MM.1S (cell line): ENCODE measurements at regions not wholly inside any gene's neighbourhood (a gene's known extent, or its start where the extent isn't known, plus 50 kb on each side); places are given as distances from the start of the nearest gene placed in this dataset.

Source experiments
- EZH2 ChIP-seq: fragments of 300-600 bp; sonication (generic); optimal IDR thresholded peaks from 2 replicates; pipeline ENCODE3; 2017; ENCODE audit warnings: low read depth, mild to moderate bottlenecking, antibody characterized with exemption, low read length, mixed read lengths
- TF ChIP-seq, protein P1 (sequence below): fragments of 300-600 bp; sonication (generic); IDR thresholded peaks from 2 replicates; pipeline ENCODE4 v1.5.1; 2016; ENCODE audit warnings: antibody characterized with exemption, low read length, mixed read lengths

DNA sequence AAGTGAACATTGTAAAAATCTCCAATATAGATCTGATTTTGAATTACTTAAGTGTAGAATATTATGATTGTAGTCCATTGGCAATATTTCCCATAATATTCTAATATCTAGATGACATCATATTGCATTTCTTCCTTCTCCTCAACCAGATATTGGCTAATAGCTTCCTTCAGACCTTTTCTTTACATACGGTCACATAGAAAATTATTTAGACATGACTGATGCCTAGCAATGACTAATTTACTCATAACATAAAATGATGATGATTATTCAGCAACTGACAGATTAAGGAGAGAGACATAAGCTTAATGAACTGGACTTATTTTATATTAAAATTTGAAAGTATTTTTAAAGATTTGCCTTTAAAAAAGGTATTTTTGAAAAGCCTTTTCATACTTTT lies 1287.6 kb downstream of the STIM2 start:
- TF ChIP-seq, protein P1, sequence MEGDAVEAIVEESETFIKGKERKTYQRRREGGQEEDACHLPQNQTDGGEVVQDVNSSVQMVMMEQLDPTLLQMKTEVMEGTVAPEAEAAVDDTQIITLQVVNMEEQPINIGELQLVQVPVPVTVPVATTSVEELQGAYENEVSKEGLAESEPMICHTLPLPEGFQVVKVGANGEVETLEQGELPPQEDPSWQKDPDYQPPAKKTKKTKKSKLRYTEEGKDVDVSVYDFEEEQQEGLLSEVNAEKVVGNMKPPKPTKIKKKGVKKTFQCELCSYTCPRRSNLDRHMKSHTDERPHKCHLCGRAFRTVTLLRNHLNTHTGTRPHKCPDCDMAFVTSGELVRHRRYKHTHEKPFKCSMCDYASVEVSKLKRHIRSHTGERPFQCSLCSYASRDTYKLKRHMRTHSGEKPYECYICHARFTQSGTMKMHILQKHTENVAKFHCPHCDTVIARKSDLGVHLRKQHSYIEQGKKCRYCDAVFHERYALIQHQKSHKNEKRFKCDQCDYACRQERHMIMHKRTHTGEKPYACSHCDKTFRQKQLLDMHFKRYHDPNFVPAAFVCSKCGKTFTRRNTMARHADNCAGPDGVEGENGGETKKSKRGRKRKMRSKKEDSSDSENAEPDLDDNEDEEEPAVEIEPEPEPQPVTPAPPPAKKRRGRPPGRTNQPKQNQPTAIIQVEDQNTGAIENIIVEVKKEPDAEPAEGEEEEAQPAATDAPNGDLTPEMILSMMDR = no peak
- no peak for TF ChIP-seq EZH2
